Small intestine (tissue), 7 donors: ENCODE measurements at regions not wholly inside any gene's neighbourhood (a gene's known extent, or its start where the extent isn't known, plus 50 kb on each side); places are given as distances from the start of the nearest gene placed in this dataset.

Experiments used
- DNase-seq, 2 donors: peaks; one replicate each; pipeline versions ENCODE4 v3.0.0 to v3.0.0-alpha.2; 2013
- FAIRE-seq: peaks from 2 replicates; lab custom pipeline; 2012; peaks lifted over from hg19 to GRCh38; lab: Jason Lieb, UNC
- H3K27ac ChIP-seq, 3 donors: one replicate each; pipeline ENCODE4 v1.5.1; 2013; ENCODE audit warnings: low read length in 2 of 3, mild to moderate bottlenecking in 2 of 3, control low read depth in 1 of 3, inconsistent platforms in 1 of 3, low read depth in 1 of 3, moderate library complexity in 1 of 3
- H3K27me3 ChIP-seq, 3 donors: one replicate each; pipeline ENCODE4 v1.6.1; 2013; ENCODE audit warnings: low read length in 3 of 3, inconsistent platforms in 1 of 3; ENCODE audit not compliant: control insufficient read depth in 3 of 3, insufficient read depth in 3 of 3
- H3K36me3 ChIP-seq, 3 donors: one replicate each; pipeline ENCODE4 v1.6.1; 2013; ENCODE audit warnings: low read length in 3 of 3, inconsistent platforms in 1 of 3, low read depth in 1 of 3, mild to moderate bottlenecking in 1 of 3, moderate library complexity in 1 of 3; ENCODE audit not compliant: control insufficient read depth in 3 of 3, insufficient read depth in 2 of 3
- H3K4me1 ChIP-seq, 3 donors: one replicate each; pipeline ENCODE4 v1.6.1; 2013; ENCODE audit warnings: low read length in 2 of 3, inconsistent platforms in 1 of 3, low read depth in 1 of 3, mild to moderate bottlenecking in 1 of 3, moderate library complexity in 1 of 3; ENCODE audit not compliant: control insufficient read depth in 3 of 3, insufficient read depth in 2 of 3
- H3K4me3 ChIP-seq, 3 donors: one replicate each; pipeline ENCODE4 v1.5.1; 2013; ENCODE audit warnings: low read length in 3 of 3, control low read depth in 1 of 3, inconsistent platforms in 1 of 3, low read depth in 1 of 3, mild to moderate bottlenecking in 1 of 3, moderate library complexity in 1 of 3
- H3K9me3 ChIP-seq, 2 donors: one replicate each; pipeline ENCODE4 v1.6.1; 2013; ENCODE audit warnings: low read depth in 1 of 2, low read length in 1 of 2; ENCODE audit not compliant: control insufficient read depth in 2 of 2, insufficient read depth in 1 of 2
- WGBS, 3 donors: extraction: QIAGEN DNeasy Blood & Tissue Kit; methylation state at CpG; one replicate each; pipeline ENCODE4 v1.1.7; 2013; 5-methylcytosine and 5-hydroxymethylcytosine counted together
- donor health status: healthy with polysubstance abuse.
- donor health status: control.
- donor health status: control.
- donor health status: Bipolar disorder and iron deficiency.
- donor health status: healthy.

DNA sequence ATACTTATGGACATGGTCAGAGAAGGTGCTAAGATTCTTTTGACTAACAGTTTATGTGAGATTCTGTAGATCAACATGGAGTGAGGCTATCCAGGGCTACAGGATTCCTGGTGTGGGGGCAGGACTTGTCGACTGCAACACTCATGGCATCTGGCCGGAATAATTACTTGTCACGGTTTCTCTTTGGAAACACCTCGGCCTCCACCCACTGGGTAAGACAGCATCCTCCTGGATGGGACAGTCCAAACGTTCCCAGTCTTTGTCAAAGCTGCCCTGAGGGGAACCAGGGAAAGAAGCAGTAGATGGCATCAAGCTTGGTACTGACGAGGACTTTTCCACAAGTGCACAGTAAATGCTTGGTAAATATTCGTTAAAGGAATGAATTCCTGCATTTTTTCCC is 762.8 kb downstream of the BRD1 start:
- H3K9me3 ChIP-seq, result no peaks in the 10 kb centered on the region
- no peak for DNase-seq
- H3K27me3 ChIP-seq, result peaks cover 0 to 3% (median 0%) of the 10 kb centered on the region in 3 donors
- H3K4me1 ChIP-seq, result no peaks in the 10 kb centered on the region
- no peaks in the 10 kb centered on the region for H3K36me3 ChIP-seq
- H3K27ac ChIP-seq, result no peak overlapping the region
- H3K4me3 ChIP-seq, result no peak overlapping the region
- FAIRE-seq, result no peak
- 67 to 73% (median 68%) methylated on average over 7 of the region's 7 CpGs for WGBS, 3 donors

DNA sequence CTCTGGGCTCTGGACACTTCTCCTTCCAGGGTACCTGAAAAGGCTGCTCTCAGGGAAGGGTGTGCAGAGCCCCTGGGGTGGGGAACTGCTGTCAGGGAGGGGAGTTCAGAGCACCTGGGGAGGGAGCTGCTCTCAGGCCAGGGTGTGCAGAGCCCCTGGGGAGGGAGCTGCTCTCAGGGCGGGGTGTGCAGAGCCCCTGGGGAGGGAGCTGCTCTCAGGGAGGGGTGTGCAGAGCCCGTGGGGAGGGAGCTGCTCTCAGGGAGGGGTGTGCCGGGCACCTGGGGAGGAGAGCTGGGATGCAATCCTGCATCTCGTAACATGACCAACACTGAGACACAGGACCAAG is 764.2 kb downstream of the BRD1 start:
- WGBS, 3 donors, result 33 to 60% (median 49%) methylated on average over 4 of the region's 4 CpGs
- Histone ChIP-seq H3K4me3 (no peak overlapping the region), H3K27ac (no peak overlapping the region), H3K9me3 (no peaks in the 10 kb centered on the region), H3K27me3 (peaks cover 0 to 3% (median 0%) of the 10 kb centered on the region in 3 donors), H3K36me3 (no peaks in the 10 kb centered on the region), H3K4me1 (no peaks in the 10 kb centered on the region)
- DNase-seq (no peak), FAIRE-seq (no peak)

DNA sequence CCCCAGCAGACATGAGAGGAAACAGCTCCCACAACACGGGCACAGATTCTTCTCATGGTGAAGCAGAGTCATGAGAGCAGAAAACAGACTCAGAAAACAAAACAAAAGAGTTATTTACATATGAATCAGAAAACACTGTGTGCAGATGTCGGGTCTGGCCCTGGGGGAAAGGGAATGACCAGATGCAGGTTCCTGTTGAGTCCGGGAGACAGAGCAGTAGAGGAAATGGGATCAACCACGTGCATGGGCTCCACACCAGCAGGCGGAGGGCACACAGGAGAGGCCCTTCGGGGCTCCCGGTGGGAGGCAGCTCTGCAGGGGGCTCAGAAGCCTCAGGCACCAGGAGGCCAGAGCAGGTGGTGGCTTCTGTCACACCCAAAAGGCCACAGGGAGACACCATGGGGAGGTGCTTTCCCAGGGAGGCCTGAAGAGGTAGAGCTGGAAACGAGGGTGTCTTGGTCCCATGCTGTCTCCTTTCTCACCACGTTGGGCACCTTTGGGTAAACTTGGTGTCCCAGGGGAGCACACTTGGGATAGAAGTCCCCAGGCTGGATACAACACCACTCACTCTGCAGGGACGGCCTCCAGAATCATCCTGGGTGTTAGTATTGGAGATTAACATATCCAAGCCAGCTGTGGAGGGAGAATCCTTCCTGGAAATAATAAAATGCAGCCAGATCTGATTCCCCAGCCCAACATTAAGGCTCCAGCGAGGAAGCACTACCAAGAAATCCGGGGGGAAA is 764.7 kb downstream of the BRD1 start:
- Histone ChIP-seq H3K4me1 (no peaks in the 10 kb centered on the region), H3K9me3 (no peaks in the 10 kb centered on the region), H3K4me3 (no peak overlapping the region), H3K36me3 (no peaks in the 10 kb centered on the region), H3K27me3 (peaks cover 0 to 3% (median 0%) of the 10 kb centered on the region in 3 donors), H3K27ac (no peak overlapping the region)
- WGBS, 3 donors, result 38 to 47% (median 46%) methylated on average over 12 of the region's 12 CpGs
- DNase-seq (no peak), FAIRE-seq (no peak)

DNA sequence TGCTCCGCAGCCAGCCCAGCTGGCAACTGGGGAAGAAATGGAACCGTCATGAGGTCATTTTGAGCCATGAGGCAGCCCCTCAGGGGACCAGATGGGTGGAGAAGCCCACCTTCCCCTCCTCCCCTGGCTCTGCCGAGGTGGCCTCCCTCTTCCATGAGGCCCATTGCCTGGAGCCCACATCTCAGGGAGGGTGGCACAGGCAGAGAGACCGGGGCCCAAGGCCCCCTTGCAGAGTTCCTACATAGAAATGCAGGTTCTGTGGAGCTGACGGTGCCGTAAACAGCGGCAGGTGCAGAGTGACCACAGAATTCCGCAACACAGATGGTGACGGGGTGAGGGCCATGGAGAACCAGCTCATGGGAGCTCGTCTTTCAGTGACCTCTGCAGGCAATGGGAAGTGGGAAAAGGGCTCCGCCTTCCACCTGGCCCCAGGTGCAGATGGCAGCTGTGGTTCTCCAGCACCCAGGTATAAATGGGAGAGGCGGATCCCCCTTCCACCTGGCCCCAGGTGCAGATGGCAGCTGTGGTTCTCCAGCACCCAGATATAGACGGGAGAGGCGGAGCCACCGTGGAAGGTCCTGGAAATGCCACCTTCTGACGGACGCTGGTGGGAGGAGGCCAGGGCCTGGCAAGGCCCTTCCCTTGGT is 765.4 kb downstream of the BRD1 start:
- H3K9me3 ChIP-seq, result no peaks in the 10 kb centered on the region
- WGBS, 3 donors, result 49 to 77% (median 53%) methylated on average over 17 of the region's 17 CpGs
- H3K27me3 ChIP-seq, result peaks cover 0 to 3% (median 0%) of the 10 kb centered on the region in 3 donors
- no peak overlapping the region for H3K4me3 ChIP-seq
- no peak overlapping the region for H3K27ac ChIP-seq
- FAIRE-seq (no peak), DNase-seq (peak; percentile 7 to 29)
- H3K36me3 ChIP-seq, result no peaks in the 10 kb centered on the region
- no peaks in the 10 kb centered on the region for H3K4me1 ChIP-seq

DNA sequence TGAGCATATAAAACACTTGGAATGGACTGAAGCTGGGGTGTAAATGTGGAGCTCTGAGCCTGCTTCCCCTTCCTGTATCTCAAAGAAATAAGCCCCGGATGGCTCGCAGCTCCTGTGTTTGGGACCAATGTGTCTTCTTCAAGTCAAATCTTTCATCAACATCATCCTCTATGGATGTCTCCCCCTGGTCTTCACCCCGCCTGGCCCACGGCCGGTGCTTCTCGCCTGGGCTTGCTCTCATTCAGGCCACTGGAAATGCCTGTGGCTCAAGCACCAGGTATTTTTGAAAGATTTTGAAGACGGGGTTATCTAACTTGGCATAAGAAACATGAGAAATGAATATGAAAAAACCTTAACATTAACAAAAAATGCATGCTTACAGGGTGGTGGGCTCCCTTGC is 769.8 kb downstream of the BRD1 start:
- H3K27me3 ChIP-seq, result peaks cover 0 to 3% (median 0%) of the 10 kb centered on the region in 3 donors
- no peaks in the 10 kb centered on the region for H3K9me3 ChIP-seq
- H3K4me1 ChIP-seq, result no peaks in the 10 kb centered on the region
- DNase-seq (no peak), FAIRE-seq (no peak)
- no peaks in the 10 kb centered on the region for H3K36me3 ChIP-seq
- H3K27ac ChIP-seq, result no peak overlapping the region
- WGBS, 3 donors, result 83 to 87% (median 84%) methylated on average over 7 of the region's 7 CpGs
- no peak overlapping the region for H3K4me3 ChIP-seq

DNA sequence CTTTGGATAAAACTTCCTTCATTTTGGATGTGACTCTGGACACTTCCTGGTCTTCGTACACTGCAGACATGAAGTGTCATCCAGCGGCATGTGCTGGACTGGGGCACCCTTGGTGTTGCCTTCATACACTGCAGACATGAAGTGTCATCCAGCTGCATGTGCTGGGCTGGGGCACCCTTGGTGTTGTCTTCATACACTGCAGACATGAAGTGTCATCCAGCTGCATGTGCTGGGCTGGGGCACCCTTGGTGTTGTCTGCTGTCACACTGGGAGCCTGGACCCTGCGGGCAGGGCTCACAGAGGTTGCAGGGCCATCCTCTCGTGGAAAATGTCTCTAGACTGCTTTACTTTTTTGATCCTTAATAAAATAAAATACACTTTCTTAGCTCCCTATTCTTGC is 771.4 kb downstream of the BRD1 start:
- 80 to 87% (median 85%) methylated on average over 4 of the region's 4 CpGs for WGBS, 3 donors
- FAIRE-seq, result no peak

DNA sequence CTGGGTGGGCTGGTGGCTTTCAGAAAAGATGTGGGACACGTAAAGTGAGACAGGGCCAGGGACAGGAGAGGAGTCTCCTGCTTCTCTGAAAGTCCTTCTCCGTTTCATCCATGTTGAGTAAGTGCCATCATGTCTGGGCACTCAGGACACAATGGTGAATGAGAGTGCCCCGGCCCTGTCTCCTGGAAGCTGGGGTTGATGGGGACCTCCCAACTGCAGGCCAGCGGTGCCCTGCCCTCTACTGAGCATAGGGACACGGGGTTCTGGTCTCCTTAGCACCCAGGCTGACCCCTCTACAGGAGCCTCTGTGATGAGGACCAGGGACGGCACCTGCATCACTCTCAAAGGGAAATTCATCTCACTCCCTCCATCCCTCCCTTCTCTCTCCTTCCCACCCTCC is 772.3 kb downstream of the BRD1 start:
- Histone ChIP-seq H3K4me3 (no peak overlapping the region), H3K27me3 (no peaks in the 10 kb centered on the region), H3K27ac (no peak overlapping the region), H3K4me1 (no peaks in the 10 kb centered on the region), H3K9me3 (no peaks in the 10 kb centered on the region), H3K36me3 (no peaks in the 10 kb centered on the region)
- WGBS, 3 donors, result 76 to 82% (median 77%) methylated on average over 6 of the region's 6 CpGs
- DNase-seq (no peak), FAIRE-seq (no peak)

More for the DNA sequence above, 771.4 kb downstream of the BRD1 start:
- H3K4me3 ChIP-seq, result no peak overlapping the region
- no peaks in the 10 kb centered on the region for H3K36me3 ChIP-seq
- DNase-seq, result no peak
- H3K9me3 ChIP-seq, result no peaks in the 10 kb centered on the region
- no peaks in the 10 kb centered on the region for H3K4me1 ChIP-seq
- no peak overlapping the region for H3K27ac ChIP-seq
- H3K27me3 ChIP-seq, result peaks cover 0 to 3% (median 0%) of the 10 kb centered on the region in 3 donors

DNA sequence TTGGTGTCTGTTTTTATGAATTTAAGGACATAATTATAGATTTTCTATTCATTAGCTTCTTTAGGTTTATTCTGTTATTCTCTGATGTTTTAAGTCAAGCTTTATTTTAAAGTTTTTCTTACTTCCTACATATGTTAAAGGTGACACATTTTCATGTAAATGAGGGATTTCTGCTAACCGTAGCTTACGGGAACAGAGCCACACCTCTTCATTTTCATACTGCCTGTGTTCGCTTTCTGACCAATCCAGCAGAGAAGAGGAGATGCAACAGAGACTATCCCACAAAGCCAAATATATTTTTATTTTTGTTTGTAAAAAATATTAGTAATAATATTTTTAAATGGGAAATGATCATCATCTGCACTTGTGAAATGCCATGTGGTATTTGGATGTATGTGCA is 774.1 kb downstream of the BRD1 start:
- Histone ChIP-seq H3K4me3 (no peak overlapping the region), H3K4me1 (no peaks in the 10 kb centered on the region), H3K36me3 (no peaks in the 10 kb centered on the region), H3K27me3 (no peaks in the 10 kb centered on the region), H3K27ac (no peak overlapping the region), H3K9me3 (no peaks in the 10 kb centered on the region)
- FAIRE-seq, result no peak
- no peak for DNase-seq
- WGBS, 3 donors, result 66 to 86% (median 75%) methylated on average over 3 of the region's 3 CpGs
